ENCODE measurements at regions not wholly inside any gene's neighbourhood (a gene's known extent, or its start where the extent isn't known, plus 50 kb on each side); places are given as distances from the start of the nearest gene placed in this dataset.

DNA sequence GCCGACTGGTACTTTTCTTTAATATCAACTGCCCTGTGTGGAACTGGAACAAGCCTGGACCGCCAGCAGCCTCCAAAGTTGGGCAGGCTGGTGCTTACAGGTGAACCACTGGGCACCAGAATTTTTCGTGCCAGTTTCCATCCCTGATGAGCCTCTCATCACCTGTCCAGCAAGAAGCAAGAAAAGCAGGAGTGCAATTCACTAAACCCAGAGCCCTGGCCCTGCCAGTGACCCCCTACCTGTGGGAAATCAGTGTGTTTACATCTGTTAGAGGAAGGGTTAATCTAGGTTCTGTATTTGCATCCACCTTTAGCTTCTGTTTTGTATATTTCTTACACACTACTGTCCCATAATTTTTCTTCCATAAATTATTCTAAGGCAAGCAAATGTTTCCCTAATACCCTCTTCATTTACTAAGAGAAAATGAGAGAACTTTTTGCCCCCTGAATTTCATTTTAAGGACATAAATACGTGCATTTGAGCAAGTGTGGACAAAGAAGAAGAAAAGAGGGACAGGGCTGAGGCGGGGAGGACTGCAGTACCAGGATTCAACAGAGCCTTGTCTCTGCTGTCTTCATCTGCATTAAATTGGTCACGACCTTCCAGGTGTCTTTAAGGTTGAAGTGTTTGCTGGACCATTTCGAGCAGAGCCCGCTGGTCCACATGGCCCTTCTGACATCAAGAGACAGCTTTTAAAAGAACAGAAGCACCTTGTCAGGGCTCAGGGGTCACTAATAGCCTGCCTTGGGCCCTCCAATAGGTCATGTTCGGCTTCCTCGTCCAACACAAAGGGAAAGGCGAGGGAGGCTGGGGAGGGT lies 763.1 kb downstream of the BCL11A start:
- TF ChIP-seq ZNF274 (IDR thresholded peaks at IDR 0.05; ENCODE audit: low read depth, low read length) (no peak), SUZ12 (IDR thresholded peaks at IDR 0.05; ENCODE audit: extremely low read depth, insufficient read depth, insufficient read length) (no peak)
